H1 (cell line): ENCODE measurements at regions not wholly inside any gene's neighbourhood (a gene's known extent, or its start where the extent isn't known, plus 50 kb on each side); places are given as distances from the start of the nearest gene placed in this dataset.

Experiments used
- CEBPB ChIP-seq: IDR thresholded peaks from 2 replicates; pipeline ENCODE4 v1.6.1; 2012; ENCODE audit warnings: low read depth, low read length
- KDM4A ChIP-seq: IDR thresholded peaks from one replicate; pipeline ENCODE4 v1.7.1; 2012; ENCODE audit warnings: low read depth, mild to moderate bottlenecking, moderate library complexity, low read length, inconsistent platforms; ENCODE audit not compliant: severe bottlenecking

DNA sequence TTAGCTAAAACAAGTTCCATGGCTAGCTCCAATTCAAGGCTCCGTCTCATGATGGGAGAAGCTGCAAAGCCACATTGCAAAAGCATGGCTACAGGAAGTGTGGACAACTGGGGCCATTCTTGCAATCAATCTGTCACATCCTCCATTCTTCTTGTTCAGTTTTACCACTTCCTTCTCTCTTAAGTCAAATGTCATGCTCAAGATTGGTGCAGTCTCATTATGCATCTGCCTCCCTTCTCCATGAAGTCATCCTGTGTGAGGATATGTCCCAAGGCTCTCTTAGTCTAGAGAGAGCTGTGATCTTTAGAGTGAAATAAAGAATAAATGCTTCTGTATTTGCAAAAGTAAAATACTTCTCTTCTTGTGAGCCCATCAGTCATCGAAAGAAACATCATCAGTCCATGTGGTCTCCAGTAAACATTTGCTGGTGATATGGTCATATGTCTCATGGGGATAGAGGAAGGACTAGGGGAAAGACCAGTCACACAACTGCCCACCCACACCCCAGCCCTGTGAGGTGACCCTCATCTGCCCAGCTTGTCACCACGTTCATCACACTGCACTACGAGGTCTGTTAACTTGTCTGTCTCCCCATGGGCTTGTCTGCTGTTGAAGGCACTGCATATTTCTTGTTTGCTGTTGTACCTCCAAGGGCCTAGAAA is 303.0 kb downstream of the NUAK1 start (continued):
- TF ChIP-seq KDM4A, result no peak
- TF ChIP-seq CEBPB, result no peak
